Glutamatergic neuron (in vitro differentiated cells): ENCODE measurements at regions not wholly inside any gene's neighbourhood (a gene's known extent, or its start where the extent isn't known, plus 50 kb on each side); places are given as distances from the start of the nearest gene placed in this dataset.

Experiments
- DNase-seq: peaks from one replicate; pipeline ENCODE4 v3.0.0; 2022
- H3K27ac Mint-ChIP-seq: one replicate; pipeline ENCODE4 v1.8.0; 2020; ENCODE audit warnings: mild to moderate bottlenecking, mixed read lengths, inconsistent platforms; ENCODE audit not compliant: unreplicated experiment
- H3K27me3 Mint-ChIP-seq: one replicate; pipeline ENCODE4 v1.8.0; 2020; ENCODE audit warnings: mild to moderate bottlenecking, moderate library complexity, mixed read lengths, inconsistent platforms; ENCODE audit not compliant: unreplicated experiment
- H3K36me3 Mint-ChIP-seq: one replicate; pipeline ENCODE4 v1.8.0; 2020; ENCODE audit warnings: mild to moderate bottlenecking, mixed read lengths, inconsistent platforms; ENCODE audit not compliant: unreplicated experiment
- H3K4me1 Mint-ChIP-seq: one replicate; pipeline ENCODE4 v1.8.0; 2020; ENCODE audit warnings: mild to moderate bottlenecking, low read depth, mixed read lengths, inconsistent platforms; ENCODE audit not compliant: unreplicated experiment
- H3K4me3 Mint-ChIP-seq: one replicate; pipeline ENCODE4 v1.8.0; 2020; ENCODE audit warnings: mild to moderate bottlenecking, mixed read lengths, inconsistent platforms; ENCODE audit not compliant: unreplicated experiment
- H3K9me3 Mint-ChIP-seq: one replicate; pipeline ENCODE4 v1.8.0; 2020; ENCODE audit warnings: mild to moderate bottlenecking, moderate library complexity, mixed read lengths, inconsistent platforms; ENCODE audit not compliant: unreplicated experiment
- TF ChIP-seq, protein P1 (sequence below): fragments of 200-600 bp; sonication (generic); IDR thresholded peaks from one replicate; pipeline ENCODE4 v1.5.0; 2021; ENCODE audit not compliant: partially characterized antibody, unreplicated experiment

DNA sequence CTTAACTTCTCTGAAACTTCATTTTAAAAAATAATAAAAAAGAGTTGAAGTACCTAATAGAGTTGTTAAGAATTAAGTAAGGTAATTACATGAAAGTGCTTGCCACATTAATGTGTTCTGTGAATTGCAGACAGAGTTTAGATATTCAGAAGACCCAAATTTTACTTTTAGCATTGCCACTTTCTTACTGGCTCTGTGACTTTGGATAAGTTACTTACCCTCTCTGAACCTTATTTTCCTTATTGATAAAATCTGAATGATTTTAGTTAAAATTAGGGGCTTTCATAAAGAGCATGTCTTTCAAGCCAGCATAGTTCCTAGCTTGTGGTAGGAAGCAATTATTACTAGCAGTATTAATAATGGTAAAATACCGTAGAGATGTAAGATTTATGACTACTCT lies 101.2 kb upstream of the CREB1 start:
- H3K27me3 Mint-ChIP-seq = no peaks in the 10 kb centered on the region
- no peak for DNase-seq
- no peaks in the 10 kb centered on the region for H3K9me3 Mint-ChIP-seq
- no peak overlapping the region for H3K27ac Mint-ChIP-seq
- H3K4me3 Mint-ChIP-seq = no peak overlapping the region
- TF ChIP-seq, protein P1, sequence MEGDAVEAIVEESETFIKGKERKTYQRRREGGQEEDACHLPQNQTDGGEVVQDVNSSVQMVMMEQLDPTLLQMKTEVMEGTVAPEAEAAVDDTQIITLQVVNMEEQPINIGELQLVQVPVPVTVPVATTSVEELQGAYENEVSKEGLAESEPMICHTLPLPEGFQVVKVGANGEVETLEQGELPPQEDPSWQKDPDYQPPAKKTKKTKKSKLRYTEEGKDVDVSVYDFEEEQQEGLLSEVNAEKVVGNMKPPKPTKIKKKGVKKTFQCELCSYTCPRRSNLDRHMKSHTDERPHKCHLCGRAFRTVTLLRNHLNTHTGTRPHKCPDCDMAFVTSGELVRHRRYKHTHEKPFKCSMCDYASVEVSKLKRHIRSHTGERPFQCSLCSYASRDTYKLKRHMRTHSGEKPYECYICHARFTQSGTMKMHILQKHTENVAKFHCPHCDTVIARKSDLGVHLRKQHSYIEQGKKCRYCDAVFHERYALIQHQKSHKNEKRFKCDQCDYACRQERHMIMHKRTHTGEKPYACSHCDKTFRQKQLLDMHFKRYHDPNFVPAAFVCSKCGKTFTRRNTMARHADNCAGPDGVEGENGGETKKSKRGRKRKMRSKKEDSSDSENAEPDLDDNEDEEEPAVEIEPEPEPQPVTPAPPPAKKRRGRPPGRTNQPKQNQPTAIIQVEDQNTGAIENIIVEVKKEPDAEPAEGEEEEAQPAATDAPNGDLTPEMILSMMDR = no peak
- H3K36me3 Mint-ChIP-seq = no peaks in the 10 kb centered on the region
- no peaks in the 10 kb centered on the region for H3K4me1 Mint-ChIP-seq

GRCh38 chr2:207432453-207432852 lies 97.3 kb upstream of the CREB1 start:
- H3K27ac Mint-ChIP-seq = no peak overlapping the region
- no peak overlapping the region for H3K4me3 Mint-ChIP-seq
- H3K36me3 Mint-ChIP-seq = no peaks in the 10 kb centered on the region
- H3K4me1 Mint-ChIP-seq = peaks cover 5% of the 10 kb centered on the region
- no peak for DNase-seq
- TF ChIP-seq, protein P1 = no peak
- H3K9me3 Mint-ChIP-seq = no peaks in the 10 kb centered on the region
- no peaks in the 10 kb centered on the region for H3K27me3 Mint-ChIP-seq

GRCh38 chr2:207434306-207434705 lies 95.5 kb upstream of the CREB1 start:
- no peak overlapping the region for H3K4me3 Mint-ChIP-seq
- H3K9me3 Mint-ChIP-seq = no peaks in the 10 kb centered on the region
- H3K4me1 Mint-ChIP-seq = peaks cover 5% of the 10 kb centered on the region
- H3K27ac Mint-ChIP-seq = no peak overlapping the region
- no peaks in the 10 kb centered on the region for H3K27me3 Mint-ChIP-seq
- TF ChIP-seq, protein P1 = no peak
- no peak for DNase-seq
- no peaks in the 10 kb centered on the region for H3K36me3 Mint-ChIP-seq

DNA sequence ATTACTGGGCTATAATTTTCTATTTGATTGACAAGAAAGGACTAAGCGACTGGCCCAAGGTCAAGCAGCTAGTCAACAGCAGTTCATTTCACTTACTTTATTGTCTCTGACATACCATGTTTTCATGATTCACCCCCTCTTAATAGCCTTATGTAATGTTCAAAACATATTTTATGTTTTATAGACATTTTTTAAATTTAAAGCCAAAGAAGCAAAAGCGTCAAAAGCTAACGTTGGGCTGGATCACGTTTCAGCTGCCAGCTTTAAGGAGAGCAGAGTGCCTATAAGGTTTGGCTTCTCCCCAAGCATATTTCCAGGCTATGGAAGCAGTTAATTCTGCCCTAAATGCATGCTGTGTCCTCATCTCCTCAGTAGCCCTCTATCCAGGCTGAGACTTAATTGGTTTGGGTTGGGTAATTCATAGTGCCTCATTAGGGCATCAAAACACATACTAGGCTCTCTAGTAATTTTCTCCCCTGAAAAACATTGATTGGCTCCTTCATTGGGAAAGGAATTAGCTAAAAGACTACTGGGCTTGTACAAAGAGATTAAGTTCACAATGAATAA lies 94.8 kb upstream of the CREB1 start:
- peaks cover 5% of the 10 kb centered on the region for H3K4me1 Mint-ChIP-seq
- no peaks in the 10 kb centered on the region for H3K36me3 Mint-ChIP-seq
- no peak overlapping the region for H3K4me3 Mint-ChIP-seq
- TF ChIP-seq, protein P1 = no peak
- H3K9me3 Mint-ChIP-seq = no peaks in the 10 kb centered on the region
- H3K27ac Mint-ChIP-seq = no peak overlapping the region
- DNase-seq = no peak
- no peaks in the 10 kb centered on the region for H3K27me3 Mint-ChIP-seq

DNA sequence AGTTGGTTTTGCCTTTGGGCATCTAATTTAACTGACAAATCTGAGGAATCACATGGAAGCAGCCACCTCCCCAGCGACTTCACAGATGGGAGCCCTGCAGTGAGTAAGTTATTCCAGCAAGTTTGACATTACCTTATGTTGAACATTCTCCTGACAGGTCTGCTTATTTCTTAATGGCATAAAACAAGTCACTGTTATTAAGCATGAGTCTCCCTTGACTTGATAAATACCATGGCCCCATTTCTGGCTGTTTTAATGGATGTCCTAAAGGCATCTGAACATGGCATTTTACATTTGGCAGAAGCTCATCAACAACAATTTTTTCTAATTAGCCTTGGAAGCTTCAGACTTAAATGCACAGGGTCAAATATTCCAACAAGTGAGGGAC lies 92.6 kb upstream of the CREB1 start:
- TF ChIP-seq, protein P1 = no peak
- Mint-ChIP-seq H3K27me3 (no peaks in the 10 kb centered on the region), H3K36me3 (no peaks in the 10 kb centered on the region), H3K4me1 (peaks cover 5% of the 10 kb centered on the region), H3K27ac (no peak overlapping the region), H3K4me3 (no peak overlapping the region), H3K9me3 (no peaks in the 10 kb centered on the region)
- DNase-seq = no peak
